D721Med (cell line): ENCODE measurements at regions not wholly inside any gene's neighbourhood (a gene's known extent, or its start where the extent isn't known, plus 50 kb on each side); places are given as distances from the start of the nearest gene placed in this dataset.

Experiments
- DNase-seq: peaks from one replicate; pipeline ENCODE4 v3.0.0; 2011; ENCODE audit warnings: low spot score; ENCODE audit not compliant: insufficient read length
- FAIRE-seq: peaks from 2 replicates; lab custom pipeline; 2011; peaks lifted over from hg19 to GRCh38; lab: Jason Lieb, UNC
- TF ChIP-seq, protein P1 (sequence below): IDR thresholded peaks from 2 replicates; pipeline ENCODE4 v1.5.1; 2012; ENCODE audit warnings: mild to moderate bottlenecking, control low read depth; ENCODE audit not compliant: insufficient read depth; ENCODE audit errors: missing control alignments

DNA sequence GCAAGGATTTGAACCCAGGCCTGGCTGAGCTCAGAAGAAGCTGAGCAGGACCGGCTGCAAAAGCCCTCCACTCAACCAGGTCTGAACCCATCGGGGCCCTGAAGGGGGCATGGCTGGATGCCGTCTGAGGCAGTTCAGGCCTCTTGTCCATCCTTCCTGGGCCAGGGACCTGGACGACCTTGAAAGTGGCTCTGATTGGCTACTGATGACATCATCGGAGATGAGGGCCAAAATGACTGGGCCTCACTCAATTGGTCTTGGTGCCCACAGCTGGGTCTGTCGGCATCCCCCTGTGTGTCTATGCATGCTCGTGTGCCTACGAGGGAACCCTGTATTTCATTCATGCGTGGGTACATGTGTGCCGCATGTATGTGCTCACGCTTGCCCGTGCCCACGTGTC lies 71.8 kb downstream of the PTPRS start:
- DNase-seq (no peak), FAIRE-seq (no peak)
- TF ChIP-seq, protein P1, sequence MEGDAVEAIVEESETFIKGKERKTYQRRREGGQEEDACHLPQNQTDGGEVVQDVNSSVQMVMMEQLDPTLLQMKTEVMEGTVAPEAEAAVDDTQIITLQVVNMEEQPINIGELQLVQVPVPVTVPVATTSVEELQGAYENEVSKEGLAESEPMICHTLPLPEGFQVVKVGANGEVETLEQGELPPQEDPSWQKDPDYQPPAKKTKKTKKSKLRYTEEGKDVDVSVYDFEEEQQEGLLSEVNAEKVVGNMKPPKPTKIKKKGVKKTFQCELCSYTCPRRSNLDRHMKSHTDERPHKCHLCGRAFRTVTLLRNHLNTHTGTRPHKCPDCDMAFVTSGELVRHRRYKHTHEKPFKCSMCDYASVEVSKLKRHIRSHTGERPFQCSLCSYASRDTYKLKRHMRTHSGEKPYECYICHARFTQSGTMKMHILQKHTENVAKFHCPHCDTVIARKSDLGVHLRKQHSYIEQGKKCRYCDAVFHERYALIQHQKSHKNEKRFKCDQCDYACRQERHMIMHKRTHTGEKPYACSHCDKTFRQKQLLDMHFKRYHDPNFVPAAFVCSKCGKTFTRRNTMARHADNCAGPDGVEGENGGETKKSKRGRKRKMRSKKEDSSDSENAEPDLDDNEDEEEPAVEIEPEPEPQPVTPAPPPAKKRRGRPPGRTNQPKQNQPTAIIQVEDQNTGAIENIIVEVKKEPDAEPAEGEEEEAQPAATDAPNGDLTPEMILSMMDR, result no peak

DNA sequence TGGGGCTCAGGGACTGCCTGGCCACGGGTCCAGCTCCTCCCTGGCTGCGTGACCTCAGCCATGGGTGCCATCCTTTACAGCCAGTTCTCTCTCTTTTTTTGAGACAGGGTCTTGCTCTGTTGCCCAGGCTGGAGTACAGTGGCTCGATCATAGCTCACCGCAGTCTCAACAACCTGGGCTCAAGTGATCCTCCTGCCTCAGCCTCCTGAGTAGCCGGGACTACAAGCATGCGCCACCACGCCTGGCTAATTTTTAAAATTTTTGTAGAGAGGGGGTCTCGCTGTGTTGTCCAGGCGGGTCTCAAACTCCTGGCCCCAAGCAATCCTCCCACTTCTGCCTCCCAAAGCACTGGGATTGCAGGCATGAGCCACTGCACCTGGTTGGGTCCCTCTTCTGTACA lies 75.4 kb downstream of the PTPRS start:
- TF ChIP-seq, protein P1, result no peak
- no peak for FAIRE-seq

DNA sequence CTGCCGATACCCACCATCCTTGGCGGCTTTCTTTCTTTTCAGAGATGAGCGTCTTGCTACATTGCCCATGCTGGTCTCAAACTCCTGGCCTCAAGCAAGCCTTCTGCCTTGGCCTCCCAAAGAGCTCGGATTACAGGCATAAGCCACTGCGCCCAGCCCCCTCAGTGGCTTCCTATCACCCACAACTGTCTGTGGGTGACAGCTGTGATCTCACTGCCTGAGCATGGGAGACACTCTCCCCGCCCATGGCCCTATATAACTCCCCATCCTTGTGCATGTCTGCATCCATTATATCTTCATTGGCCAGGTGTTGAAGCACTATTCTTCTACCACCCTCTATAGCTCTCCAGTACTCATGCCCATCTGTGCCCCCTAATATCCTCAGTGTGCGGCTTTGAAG lies 76.2 kb downstream of the PTPRS start:
- TF ChIP-seq, protein P1, result no peak
- FAIRE-seq (no peak), DNase-seq (no peak)

More for the DNA sequence above, 75.4 kb downstream of the PTPRS start:
- no peak for DNase-seq

DNA sequence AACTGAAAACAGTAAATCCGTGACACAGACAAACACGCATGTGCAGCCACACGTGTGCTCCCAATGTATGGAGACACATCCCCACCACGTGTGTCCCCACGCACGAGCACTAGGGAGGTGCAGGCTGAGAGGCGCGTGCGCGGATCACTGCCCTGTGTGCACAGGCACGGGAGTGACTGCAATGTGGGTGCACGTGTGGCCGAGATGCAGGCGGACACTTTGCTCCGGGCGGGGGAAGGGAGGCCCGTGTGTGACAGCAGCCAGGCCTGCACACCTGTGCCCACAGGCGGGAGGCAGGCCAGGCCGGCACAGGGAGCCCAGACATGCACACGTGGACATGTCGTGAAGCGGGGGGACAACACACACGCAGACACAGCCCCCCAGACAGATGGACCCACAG lies 77.0 kb downstream of the PTPRS start:
- no peak for DNase-seq
- FAIRE-seq, result no peak

DNA sequence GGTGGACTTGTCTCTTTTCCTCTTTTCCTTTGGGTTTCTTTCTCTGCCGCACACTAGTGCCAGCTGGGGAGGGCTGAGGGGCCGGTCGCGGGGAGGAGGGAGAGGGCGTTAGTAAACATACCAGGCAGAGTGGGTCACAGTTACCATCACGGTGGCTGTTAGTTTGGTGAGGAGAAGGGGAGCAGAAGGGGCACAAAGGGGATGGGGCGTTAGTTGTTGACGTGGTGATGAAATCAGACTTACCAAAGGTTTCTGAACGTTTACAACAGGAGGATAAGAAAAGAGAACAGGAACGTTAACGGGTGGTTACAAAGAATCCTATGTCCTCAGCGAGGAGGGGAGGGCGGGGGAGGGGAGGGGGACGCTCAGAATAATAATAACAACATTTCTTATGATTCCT lies 77.9 kb downstream of the PTPRS start:
- no peak for DNase-seq
- TF ChIP-seq, protein P1, result no peak
- FAIRE-seq, result no peak

More for the DNA sequence above, 77.0 kb downstream of the PTPRS start:
- TF ChIP-seq, protein P1, result no peak

DNA sequence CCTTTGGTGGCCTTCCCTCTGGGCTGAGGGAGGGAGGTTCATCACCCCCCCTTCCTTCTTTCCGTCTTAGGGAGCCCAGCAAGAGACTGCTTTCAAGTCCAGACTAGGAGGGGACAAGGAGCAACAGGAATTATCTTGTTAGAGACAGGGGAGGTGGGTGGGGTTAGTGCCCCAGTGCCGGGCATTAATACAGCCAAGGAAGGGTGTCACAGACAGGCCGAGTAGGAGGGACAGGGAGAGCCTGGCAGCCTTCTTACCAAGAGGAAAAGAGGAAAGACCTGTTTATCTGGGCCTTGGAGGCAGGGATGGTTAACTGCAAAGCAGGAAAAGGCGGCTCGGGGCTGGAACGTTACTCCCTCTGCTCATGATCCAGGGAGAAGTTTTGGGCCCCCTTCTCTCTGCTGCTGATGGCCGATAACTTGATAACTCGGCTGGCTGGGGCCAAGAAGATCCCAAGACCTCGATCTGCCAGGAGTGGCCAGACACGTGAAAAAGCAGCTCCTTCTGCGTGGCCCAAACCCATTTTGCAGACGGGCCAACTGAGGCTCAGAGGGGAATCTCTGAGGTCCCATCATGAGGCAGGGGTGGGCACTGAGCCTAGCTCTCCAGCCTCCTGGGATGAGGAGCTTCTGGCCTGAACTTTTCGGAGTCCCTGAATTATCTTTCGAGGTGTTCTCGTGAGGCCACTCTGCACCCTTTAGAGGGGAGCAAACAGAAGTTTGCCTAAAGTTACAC lies 79.3 kb downstream of the PTPRS start:
- FAIRE-seq, result no peak
- TF ChIP-seq, protein P1, result no peak
- no peak for DNase-seq

DNA sequence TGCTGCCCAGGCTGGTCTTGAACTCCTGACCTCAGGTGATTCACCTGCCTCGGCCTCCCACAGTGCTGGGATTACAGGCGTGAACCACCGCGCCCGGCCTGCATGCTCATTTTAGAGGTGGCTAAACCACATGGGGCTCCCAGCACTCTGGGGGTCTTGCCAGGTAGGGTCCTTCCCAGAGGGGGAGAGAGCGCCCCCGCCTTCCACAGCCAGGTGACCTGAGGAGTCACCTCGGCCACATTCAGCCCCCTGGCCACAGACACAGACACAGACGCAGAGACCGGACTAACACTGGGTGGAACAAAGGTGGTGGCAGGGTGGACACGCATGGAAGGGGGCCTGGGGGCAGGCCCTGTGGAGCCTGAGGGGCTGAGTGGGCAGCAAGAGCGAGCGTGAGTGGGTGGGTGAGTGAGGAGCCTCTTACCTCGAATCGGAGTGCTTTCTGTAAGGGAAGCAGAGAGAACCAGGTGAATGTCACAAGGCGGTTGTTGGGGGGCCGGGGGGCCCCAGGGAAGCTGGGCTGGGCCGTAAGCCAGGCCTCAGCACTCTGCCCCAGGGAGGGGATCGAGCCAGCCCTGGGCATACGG lies 80.1 kb downstream of the PTPRS start:
- TF ChIP-seq, protein P1, result no peak
- FAIRE-seq, result no peak
- no peak for DNase-seq
